Panc1 (cell line): ENCODE measurements at regions not wholly inside any gene's neighbourhood (a gene's known extent, or its start where the extent isn't known, plus 50 kb on each side); places are given as distances from the start of the nearest gene placed in this dataset.

Experiments used
- ATAC-seq: fragments of 200-7000 bp; cut with Tn5 transposase; 2 replicates; pipeline ENCODE4 v1.9.1; 2020; ENCODE audit warnings: mild to moderate bottlenecking, moderate library complexity
- BruUV-seq: library from RNA; stranded (reverse); fragments of 400-500 nt; replicated peaks from 2 replicates; lab custom pipeline; 2021; lab: Mats Ljungman, UMichigan
- CTCF ChIA-PET: fragments of 300-600 bp; sonication (Branson Sonifier 250); formaldehyde crosslinking; loops from one replicate; lab custom pipeline; 2022; ENCODE audit warnings: antibody characterized with exemption; lab: Charles Lee
- POLR2A ChIA-PET: fragments of 300-600 bp; sonication (Branson Sonifier 250); formaldehyde crosslinking; loops from one replicate; lab custom pipeline; 2022; ENCODE audit warnings: antibody characterized with exemption; lab: Charles Lee
- DNase-seq: peaks from one replicate; pipeline ENCODE4 v3.0.0-alpha.2; 2010; ENCODE audit warnings: low read depth, low spot score
- H3K27ac ChIP-seq: 2 replicates; pipeline ENCODE4 v1.5.1; 2011; ENCODE audit warnings: mild to moderate bottlenecking, low read length, inconsistent platforms
- H3K27me3 ChIP-seq: fragments of 200-500 bp; sonication (Bioruptor generic); 2 replicates; pipeline ENCODE4 v1.6.0; 2014; ENCODE audit warnings: low read length, inconsistent platforms; ENCODE audit not compliant: control insufficient read depth, insufficient read depth
- H3K36me3 ChIP-seq: fragments of 200-500 bp; sonication (Bioruptor generic); 2 replicates; pipeline ENCODE4 v1.5.1; 2014; ENCODE audit warnings: inconsistent platforms, mild to moderate bottlenecking, low read length, moderate library complexity; ENCODE audit not compliant: control insufficient read depth, insufficient read depth
- H3K4me1 ChIP-seq: 2 replicates; pipeline ENCODE4 v1.5.1; 2011; ENCODE audit warnings: inconsistent platforms, mild to moderate bottlenecking, low read length, moderate library complexity; ENCODE audit not compliant: control insufficient read depth, insufficient read depth
- H3K4me3 ChIP-seq, 2 experiments: 2 replicates each; pipeline ENCODE4 v1.5.1; 2011 to 2012; ENCODE audit warnings: low read depth in 2 of 2, low read length in 2 of 2, mild to moderate bottlenecking in 2 of 2, inconsistent platforms in 1 of 2, moderate library complexity in 1 of 2
- H3K9me3 ChIP-seq: fragments of 200-500 bp; sonication (Bioruptor generic); 2 replicates; pipeline ENCODE4 v1.5.1; 2014; ENCODE audit warnings: low read depth, mild to moderate bottlenecking, inconsistent platforms, low read length, moderate library complexity; ENCODE audit not compliant: control insufficient read depth, insufficient read depth
- CTCF ChIP-seq: fragments of 450-650 bp; IDR thresholded peaks from 2 replicates; pipeline ENCODE4 v1.5.1; 2017; ENCODE audit warnings: mild to moderate bottlenecking
- POLR2AphosphoS5 ChIP-seq: IDR thresholded peaks from 2 replicates; pipeline ENCODE4 v1.6.1; 2012; ENCODE audit warnings: mild to moderate bottlenecking, low read depth, low read length, moderate library complexity
- REST ChIP-seq, 2 experiments: IDR thresholded peaks; 2 replicates each; pipeline ENCODE4 v1.6.1; 2011 to 2012; ENCODE audit warnings: low read depth in 2 of 2, control low read depth in 1 of 2, low read length in 1 of 2, mild to moderate bottlenecking in 1 of 2, moderate library complexity in 1 of 2; ENCODE audit not compliant: insufficient read depth in 1 of 2
- SIN3A ChIP-seq: IDR thresholded peaks from 2 replicates; pipeline ENCODE4 v1.6.1; 2012; ENCODE audit warnings: low read depth, mild to moderate bottlenecking, low read length, moderate library complexity, borderline replicate concordance; ENCODE audit not compliant: insufficient read depth
- TCF7L2 ChIP-seq: IDR thresholded peaks from 2 replicates; pipeline ENCODE4 v1.6.1; 2011; ENCODE audit warnings: mild to moderate bottlenecking, low read depth, low read length, inconsistent platforms
- in situ Hi-C: cut with HindIII; loops from 2 replicates; pipeline ENCODE4 v1.10.0; 2016; ENCODE audit warnings: low sequenced_read_pairs, low pct_unique_long_range_greater_than_20kb
- intact Hi-C: fragments of 100-400 bp; cut with micrococcal nuclease; formaldehyde crosslinking; loops from one replicate; pipeline ENCODE4 v1.10.0; 2022; ENCODE audit not compliant: unreplicated experiment

- no peak for TF ChIP-seq TCF7L2
- no peak for TF ChIP-seq CTCF
- TF ChIP-seq POLR2AphosphoS5, result no peak
- TF ChIP-seq SIN3A, result no peak
- TF ChIP-seq REST (IDR thresholded peaks at IDR 0.05; ENCODE audit: insufficient read depth in 1 of 2, low read depth in 2 of 2, low read length in 1 of 2), result no peak
- intact Hi-C loops (no loop called here), in situ Hi-C loops (no loop called here)
- no peak overlapping the region for H3K4me3 ChIP-seq
- DNase-seq, result no peak
- H3K27ac ChIP-seq, result no peak overlapping the region
- ChIA-PET POLR2A (no interaction called here), CTCF (no interaction called here)
- no peaks in the 10 kb centered on the region for H3K36me3 ChIP-seq
- H3K27me3 ChIP-seq, result no peaks in the 10 kb centered on the region
- H3K4me1 ChIP-seq, result no peaks in the 10 kb centered on the region
- no TSS peak for BruUV-seq
- no peaks in the 10 kb centered on the region for H3K9me3 ChIP-seq
- no peak for ATAC-seq
Measured at GRCh38 chr17:33369876-33370275, 76.8 kb upstream of the ASIC2 start.

- in situ Hi-C loops (no loop called here), intact Hi-C loops (no loop called here)
- TF ChIP-seq SIN3A (no peak), POLR2AphosphoS5 (no peak), TCF7L2 (no peak), REST (IDR thresholded peaks at IDR 0.05; ENCODE audit: insufficient read depth in 1 of 2, low read depth in 2 of 2, low read length in 1 of 2) (no peak), CTCF (no peak)
- H3K4me1 ChIP-seq, result no peaks in the 10 kb centered on the region
- POLR2A ChIA-PET, result no interaction called here
- H3K36me3 ChIP-seq, result no peaks in the 10 kb centered on the region
- ATAC-seq (no peak), DNase-seq (no peak)
- no peak overlapping the region for H3K27ac ChIP-seq
- BruUV-seq, result no TSS peak
- H3K9me3 ChIP-seq, result no peaks in the 10 kb centered on the region
- H3K27me3 ChIP-seq, result no peaks in the 10 kb centered on the region
- CTCF ChIA-PET, result no interaction called here
- no peak overlapping the region for H3K4me3 ChIP-seq
Measured at GRCh38 chr17:33370401-33370800, 77.3 kb upstream of the ASIC2 start.
